ENCODE measurements at regions not wholly inside any gene's neighbourhood (a gene's known extent, or its start where the extent isn't known, plus 50 kb on each side); places are given as distances from the start of the nearest gene placed in this dataset.

GRCh38 chr9:108423433-108423832, 432.4 kb downstream of the ACTL7B start:
- no TSS peak for BruUV-seq (replicated peaks)
- no peak overlapping the region for H2AFZ ChIP-seq (ENCODE audit: low read length)

GRCh38 chr9:108419379-108419778, 436.4 kb downstream of the ACTL7B start:
- TF ChIP-seq EZH2phosphoT487 (IDR thresholded peaks at IDR 0.05; ENCODE audit: borderline replicate concordance, low read length) (no peak), EZH2 (IDR thresholded peaks at IDR 0.05; ENCODE audit: low read length, unreplicated experiment) (no peak), CTCF (conservative IDR thresholded peaks at IDR 0.05; ENCODE audit: low read depth, low read length) (no peak)
- intact Hi-C loops (cut with micrococcal nuclease): no loop called here
- CTCF ChIA-PET: no interaction called here

More at GRCh38 chr9:108423433-108423832, 432.4 kb downstream of the ACTL7B start:
- ChIA-PET POLR2A (ENCODE audit: unreplicated experiment) (no interaction called here), CTCF (no interaction called here)
- H3K9ac ChIP-seq (ENCODE audit: low read length): no peak overlapping the region
- H3K4me2 ChIP-seq (ENCODE audit: low read length): no peak overlapping the region
- H3K27me3 ChIP-seq (ENCODE audit: low read length): no peaks in the 10 kb centered on the region
- DNase-seq: no peak
- H3K9me3 ChIP-seq (ENCODE audit: low read length): no peaks in the 10 kb centered on the region
- no peaks in the 10 kb centered on the region for H3K79me2 ChIP-seq (ENCODE audit: low read length)
- TF ChIP-seq EZH2 (IDR thresholded peaks at IDR 0.05; ENCODE audit: low read length, unreplicated experiment) (no peak), EZH2phosphoT487 (IDR thresholded peaks at IDR 0.05; ENCODE audit: borderline replicate concordance, low read length) (no peak), CTCF (conservative IDR thresholded peaks at IDR 0.05; ENCODE audit: low read depth, low read length) (no peak)
- H3K4me3 ChIP-seq (ENCODE audit: low read length): no peak overlapping the region
- H4K20me1 ChIP-seq (ENCODE audit: low read length): no peaks in the 10 kb centered on the region
- H3K9me2 ChIP-seq (replicated peaks; ENCODE audit: low read length): no peaks in the 10 kb centered on the region
- H3K4me1 ChIP-seq (ENCODE audit: insufficient read depth, low read length): no peaks in the 10 kb centered on the region
- no peak for ATAC-seq
- no peaks in the 10 kb centered on the region for H3F3A ChIP-seq (ENCODE audit: low read length, unreplicated experiment)
- H3K27ac ChIP-seq (ENCODE audit: low read length): no peak overlapping the region
- intact Hi-C loops (cut with micrococcal nuclease): no loop called here
- H3K36me3 ChIP-seq (ENCODE audit: low read depth, low read length): no peaks in the 10 kb centered on the region

GRCh38 chr9:108417726-108418125, 438.1 kb downstream of the ACTL7B start:
- no peak for TF ChIP-seq EZH2 (IDR thresholded peaks at IDR 0.05; ENCODE audit: low read length, unreplicated experiment)
- no peak for TF ChIP-seq CTCF (conservative IDR thresholded peaks at IDR 0.05; ENCODE audit: low read depth, low read length)
- no peak for TF ChIP-seq EZH2phosphoT487 (IDR thresholded peaks at IDR 0.05; ENCODE audit: borderline replicate concordance, low read length)
- Histone ChIP-seq H3K27ac (ENCODE audit: low read length) (peak overlapping the region; percentile 11; the same call in 1 of the 2 replicates), H3K4me3 (ENCODE audit: low read length) (no peak overlapping the region), H3F3A (ENCODE audit: low read length, unreplicated experiment) (no peaks in the 10 kb centered on the region), H3K9ac (ENCODE audit: low read length) (no peak overlapping the region), H3K9me2 (replicated peaks; ENCODE audit: low read length) (no peaks in the 10 kb centered on the region), H3K27me3 (ENCODE audit: low read length) (no peaks in the 10 kb centered on the region), H2AFZ (ENCODE audit: low read length) (no peak overlapping the region), H3K4me1 (ENCODE audit: insufficient read depth, low read length) (peaks cover 5% of the 10 kb centered on the region; the same call in 1 of the 2 replicates), H3K36me3 (ENCODE audit: low read depth, low read length) (no peaks in the 10 kb centered on the region), H3K9me3 (ENCODE audit: low read length) (no peaks in the 10 kb centered on the region), H3K79me2 (ENCODE audit: low read length) (no peaks in the 10 kb centered on the region), H3K4me2 (ENCODE audit: low read length) (no peak overlapping the region), H4K20me1 (ENCODE audit: low read length) (no peaks in the 10 kb centered on the region)
- DNase-seq (no peak), ATAC-seq (no peak)
- BruUV-seq (replicated peaks): no TSS peak
- ChIA-PET CTCF (interaction anchor here (1.0 kb wide), 1 partner anchor 344 kb away, joined by 3 read pairs; no protein-coding TSS in a partner anchor), POLR2A (ENCODE audit: unreplicated experiment) (no interaction called here)
- intact Hi-C loops (cut with micrococcal nuclease): no loop called here

More at GRCh38 chr9:108419379-108419778, 436.4 kb downstream of the ACTL7B start:
- BruUV-seq (replicated peaks): no TSS peak
- H3K9ac ChIP-seq (ENCODE audit: low read length): no peak overlapping the region
- no peak overlapping the region for H2AFZ ChIP-seq (ENCODE audit: low read length)
- no peaks in the 10 kb centered on the region for H3K27me3 ChIP-seq (ENCODE audit: low read length)
- H3K9me2 ChIP-seq (replicated peaks; ENCODE audit: low read length): no peaks in the 10 kb centered on the region
- H4K20me1 ChIP-seq (ENCODE audit: low read length): no peaks in the 10 kb centered on the region
- H3K36me3 ChIP-seq (ENCODE audit: low read depth, low read length): no peaks in the 10 kb centered on the region
- no peak overlapping the region for H3K4me2 ChIP-seq (ENCODE audit: low read length)
- ATAC-seq: no peak
- no peak for DNase-seq
- H3K27ac ChIP-seq (ENCODE audit: low read length): no peak overlapping the region
- H3K9me3 ChIP-seq (ENCODE audit: low read length): no peaks in the 10 kb centered on the region
- H3K79me2 ChIP-seq (ENCODE audit: low read length): no peaks in the 10 kb centered on the region
- H3K4me3 ChIP-seq (ENCODE audit: low read length): no peak overlapping the region
- POLR2A ChIA-PET (ENCODE audit: unreplicated experiment): no interaction called here
- H3F3A ChIP-seq (ENCODE audit: low read length, unreplicated experiment): no peaks in the 10 kb centered on the region
- H3K4me1 ChIP-seq (ENCODE audit: insufficient read depth, low read length): peaks cover 5% of the 10 kb centered on the region; the same call in 1 of the 2 replicates
